ENCODE measurements at regions not wholly inside any gene's neighbourhood (a gene's known extent, or its start where the extent isn't known, plus 50 kb on each side); places are given as distances from the start of the nearest gene placed in this dataset.

DNA sequence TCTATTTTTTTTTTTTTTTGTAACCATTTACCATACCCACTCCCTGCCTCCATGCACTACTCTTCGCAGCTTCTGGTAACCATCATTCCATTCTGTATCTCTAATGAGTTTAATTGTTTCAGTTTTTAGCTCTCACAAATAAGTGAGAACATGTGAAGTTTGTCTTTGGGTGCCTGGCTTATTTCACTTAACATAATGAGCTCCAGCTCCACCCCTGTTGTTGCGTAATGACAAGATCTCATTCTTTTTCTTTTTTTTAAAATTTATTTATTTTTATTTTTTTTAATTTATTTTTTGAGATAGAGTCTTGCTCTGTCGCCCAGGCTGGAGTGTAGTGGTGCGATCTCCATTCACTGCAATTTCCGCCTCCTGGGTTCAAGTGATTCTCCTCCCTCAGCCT lies 142.3 kb upstream of the PCLO start:
- H3K18ac ChIP-seq (ENCODE audit: insufficient read length, low read depth, low read length), result no peak overlapping the region
- H3K23ac ChIP-seq (ENCODE audit: insufficient read length, low read depth, low read length), result no peak overlapping the region
- no peak overlapping the region for H3T11ph ChIP-seq (ENCODE audit: low read length)
- DNase-seq, result no peak
- no peak overlapping the region for H2BK12ac ChIP-seq (ENCODE audit: insufficient read length, low read depth, low read length)
- Mint-ChIP-seq H3K27me3 (ENCODE audit: low read depth) (no peaks in the 10 kb centered on the region), H3K9me3 (no peaks in the 10 kb centered on the region), H3K4me1 (no peaks in the 10 kb centered on the region), H3K4me3 (no peak overlapping the region), H3K27ac (no peak overlapping the region), H3K36me3 (ENCODE audit: insufficient read depth in 1 of 3, low read depth in 3 of 3) (no peaks in the 10 kb centered on the region)
- no CpG with 5 or more reads among the region's 5 CpGs for WGBS (ENCODE audit: extremely low coverage, insufficient read length, low lambda C conversion rate)
- H2AK5ac ChIP-seq (ENCODE audit: insufficient read length, low read length), result no peak overlapping the region
- H4K20me1 ChIP-seq (ENCODE audit: control insufficient read depth, insufficient read depth, insufficient read length), result no peaks in the 10 kb centered on the region
- H2BK5ac ChIP-seq (ENCODE audit: insufficient read length, low read length), result no peak overlapping the region
- H4K91ac ChIP-seq (ENCODE audit: insufficient read length, low read depth, low read length), result no peak overlapping the region
- no peak overlapping the region for H4K8ac ChIP-seq (replicated peaks; ENCODE audit: insufficient read length, low read depth, low read length)
- H3K79me2 ChIP-seq (ENCODE audit: insufficient read depth, low read length), result no peaks in the 10 kb centered on the region
- no peak overlapping the region for H2AFZ ChIP-seq (ENCODE audit: low read length)
- no peak overlapping the region for H3K27ac ChIP-seq (ENCODE audit: insufficient read length, low read depth, low read length)
- no peak overlapping the region for H3K9ac ChIP-seq (ENCODE audit: extremely low read depth, insufficient read length, low read length)
- no peaks in the 10 kb centered on the region for H3K23me2 ChIP-seq (ENCODE audit: insufficient read length, low read depth, low read length, poor library complexity, severe bottlenecking)
- H2BK20ac ChIP-seq (ENCODE audit: low read depth, low read length, poor library complexity, severe bottlenecking), result no peak overlapping the region
- TF ChIP-seq, protein P1, sequence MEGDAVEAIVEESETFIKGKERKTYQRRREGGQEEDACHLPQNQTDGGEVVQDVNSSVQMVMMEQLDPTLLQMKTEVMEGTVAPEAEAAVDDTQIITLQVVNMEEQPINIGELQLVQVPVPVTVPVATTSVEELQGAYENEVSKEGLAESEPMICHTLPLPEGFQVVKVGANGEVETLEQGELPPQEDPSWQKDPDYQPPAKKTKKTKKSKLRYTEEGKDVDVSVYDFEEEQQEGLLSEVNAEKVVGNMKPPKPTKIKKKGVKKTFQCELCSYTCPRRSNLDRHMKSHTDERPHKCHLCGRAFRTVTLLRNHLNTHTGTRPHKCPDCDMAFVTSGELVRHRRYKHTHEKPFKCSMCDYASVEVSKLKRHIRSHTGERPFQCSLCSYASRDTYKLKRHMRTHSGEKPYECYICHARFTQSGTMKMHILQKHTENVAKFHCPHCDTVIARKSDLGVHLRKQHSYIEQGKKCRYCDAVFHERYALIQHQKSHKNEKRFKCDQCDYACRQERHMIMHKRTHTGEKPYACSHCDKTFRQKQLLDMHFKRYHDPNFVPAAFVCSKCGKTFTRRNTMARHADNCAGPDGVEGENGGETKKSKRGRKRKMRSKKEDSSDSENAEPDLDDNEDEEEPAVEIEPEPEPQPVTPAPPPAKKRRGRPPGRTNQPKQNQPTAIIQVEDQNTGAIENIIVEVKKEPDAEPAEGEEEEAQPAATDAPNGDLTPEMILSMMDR (conservative IDR thresholded peaks at IDR 0.05), result no peak
- no peak overlapping the region for H4K5ac ChIP-seq (ENCODE audit: insufficient read length, low read depth, low read length)
- no peak overlapping the region for H3K4me2 ChIP-seq (ENCODE audit: insufficient read depth, insufficient read length, low read length)
- H2BK15ac ChIP-seq (ENCODE audit: low read depth, low read length), result no peak overlapping the region
- no peaks in the 10 kb centered on the region for H3K79me1 ChIP-seq (ENCODE audit: insufficient read depth, low read depth, low read length, poor library complexity, severe bottlenecking)
- no peaks in the 10 kb centered on the region for H3K4me1 ChIP-seq (ENCODE audit: insufficient read depth, low read length)
- H3K27me3 ChIP-seq (ENCODE audit: insufficient read depth, low read length), result no peaks in the 10 kb centered on the region
- H3K56ac ChIP-seq (ENCODE audit: insufficient read length, low read depth, low read length), result no peak overlapping the region
- no peak overlapping the region for H3K14ac ChIP-seq (ENCODE audit: insufficient read depth, low read length)
- H2BK120ac ChIP-seq (ENCODE audit: low read depth, low read length, poor library complexity, severe bottlenecking), result no peak overlapping the region
- H3K4ac ChIP-seq (ENCODE audit: low read depth, low read length), result no peak overlapping the region
- no peaks in the 10 kb centered on the region for H3K9me3 ChIP-seq (ENCODE audit: control insufficient read depth, low read depth, low read length)

All from H9 (cell line).